Inflammatory macrophage treated with lipopolysaccharide for 1 hour (primary cell): ENCODE measurements at regions not wholly inside any gene's neighbourhood (a gene's known extent, or its start where the extent isn't known, plus 50 kb on each side); places are given as distances from the start of the nearest gene placed in this dataset.

Experiments
- DNase-seq, 2 donors: peaks; one replicate each; pipeline ENCODE4 v3.0.0-alpha.2; 2020 to 2022

DNA sequence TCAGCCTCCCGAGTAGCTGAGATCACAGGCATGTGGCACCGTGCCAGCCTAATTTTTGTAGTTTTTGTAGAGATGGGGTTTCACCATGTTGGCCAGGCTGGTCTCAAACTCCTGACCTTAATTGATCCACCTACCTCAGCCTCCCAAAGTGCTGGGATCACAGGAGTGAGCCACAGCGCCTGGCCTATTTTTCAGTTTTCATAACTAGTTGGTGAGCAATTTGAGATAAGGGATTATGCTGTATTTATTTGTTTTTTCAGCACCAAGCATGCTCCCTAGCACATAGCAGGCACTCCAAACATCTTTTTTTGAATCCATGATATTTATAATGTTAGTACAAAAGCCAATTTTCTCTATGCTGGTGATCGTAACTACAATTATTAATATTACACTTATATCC, 541.2 kb downstream of the SNAPC1 start:
- DNase-seq = no peak

DNA sequence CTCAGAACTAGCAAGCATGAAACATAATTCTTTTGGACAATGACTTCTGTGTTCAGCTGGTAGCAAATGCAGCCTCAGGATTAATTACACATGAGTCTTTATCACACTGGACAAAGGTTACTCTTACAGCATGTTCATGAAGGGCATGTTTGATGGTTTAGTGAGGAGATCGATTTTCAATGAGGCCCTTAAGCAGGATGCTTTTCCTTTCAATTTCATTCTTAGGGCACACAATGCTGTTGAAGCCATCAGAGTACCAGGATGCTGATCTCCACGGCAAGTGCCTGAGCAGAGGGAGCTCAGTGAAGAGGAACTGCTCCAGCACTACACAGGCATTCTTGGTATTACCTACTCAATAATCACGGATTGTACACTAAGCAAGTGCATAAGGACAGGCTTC, 542.0 kb downstream of the SNAPC1 start:
- DNase-seq = no peak

DNA sequence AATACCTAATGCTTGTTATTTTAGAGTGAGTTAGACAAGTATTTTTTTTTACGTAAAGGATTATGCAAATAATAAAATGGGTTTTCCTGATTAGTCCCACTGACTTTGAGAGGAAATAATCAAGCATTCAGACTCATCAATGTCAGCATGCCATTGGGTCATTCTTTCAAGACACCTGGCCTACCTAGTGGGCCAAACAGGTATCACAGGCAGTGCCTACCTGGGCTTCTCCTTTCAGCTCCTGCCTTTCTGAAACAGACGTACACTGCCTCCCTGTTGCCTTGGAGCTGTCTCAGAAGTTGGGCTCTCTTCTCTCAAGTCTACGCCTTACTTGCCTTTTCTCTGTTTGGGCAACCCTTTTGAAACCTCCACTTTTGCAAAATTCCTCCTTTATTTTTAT, 545.6 kb downstream of the SNAPC1 start:
- no peak for DNase-seq

DNA sequence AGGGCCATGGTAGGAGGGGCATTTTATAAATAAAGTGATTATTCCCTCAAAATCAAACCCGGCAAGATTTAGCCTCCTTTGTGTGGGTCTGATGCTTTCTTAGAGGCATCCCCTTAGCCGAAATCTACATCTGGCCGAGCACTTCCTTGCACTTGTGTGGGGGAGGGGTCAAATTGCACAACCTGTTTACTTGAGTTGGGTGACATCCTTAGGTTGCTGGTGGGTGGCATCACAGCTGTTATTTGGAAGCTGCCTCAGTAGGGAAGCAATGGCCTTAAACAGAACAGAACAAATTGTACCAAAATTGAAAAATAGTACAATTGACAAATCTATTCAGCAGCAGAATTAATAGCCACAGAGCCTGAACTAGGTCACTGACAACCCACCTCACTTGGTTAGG, 546.1 kb downstream of the SNAPC1 start:
- no peak for DNase-seq

DNA sequence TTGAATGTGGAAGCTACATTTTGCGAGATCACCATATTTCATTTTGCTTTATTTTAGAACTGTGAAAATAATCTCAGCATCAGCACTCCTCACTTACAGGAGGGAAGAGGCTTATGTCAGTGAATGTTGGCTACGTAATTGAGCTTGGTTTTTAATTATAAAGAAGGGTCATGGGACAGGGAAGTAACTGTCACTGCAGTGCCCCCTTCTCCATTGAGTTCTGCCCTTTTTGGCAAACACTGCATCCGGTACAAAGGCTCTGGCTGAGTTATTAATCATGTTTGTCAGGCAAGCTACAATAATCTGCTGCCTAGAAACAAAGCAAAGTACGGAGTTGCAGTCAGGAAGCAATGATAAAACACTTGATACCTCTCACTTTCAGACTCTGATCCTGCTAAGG, 546.7 kb downstream of the SNAPC1 start:
- no peak for DNase-seq

DNA sequence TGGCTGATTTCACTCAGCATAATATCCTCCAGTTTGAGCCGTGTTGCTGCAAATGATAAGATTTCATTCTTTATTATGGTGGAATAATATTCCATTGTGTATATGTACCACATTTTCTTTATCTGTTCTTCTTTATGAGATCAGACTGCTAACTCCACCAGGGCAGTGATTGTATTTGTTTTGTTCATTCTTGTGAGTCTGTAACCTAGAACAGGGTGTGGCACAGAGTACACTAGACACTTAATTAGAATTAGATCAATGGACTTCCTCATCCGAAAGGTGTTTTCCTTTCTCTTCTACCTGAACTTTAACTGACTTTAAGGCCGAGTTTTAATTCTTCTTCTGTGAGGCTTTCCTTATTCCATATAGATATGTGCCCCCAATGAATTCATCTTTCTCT, 551.0 kb downstream of the SNAPC1 start:
- DNase-seq = no peak

DNA sequence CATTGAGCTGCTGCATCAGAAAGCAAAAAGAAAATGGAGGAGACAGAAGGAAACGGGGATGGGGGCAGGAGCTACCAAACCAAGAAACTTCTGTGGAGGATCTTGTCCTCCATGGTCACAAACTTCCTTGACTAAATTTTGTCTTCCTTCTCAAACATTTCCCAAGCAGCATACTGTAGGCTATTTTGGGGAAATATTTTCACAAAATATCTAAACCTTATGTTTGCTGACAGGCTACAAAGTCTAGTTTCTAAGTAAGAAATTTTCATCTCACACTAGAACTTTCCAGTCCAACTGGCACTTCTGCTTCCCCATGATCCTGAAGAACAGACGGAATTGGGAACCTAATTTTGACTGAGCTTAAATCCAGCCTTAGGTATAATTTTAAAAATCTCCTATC, 552.0 kb downstream of the SNAPC1 start:
- DNase-seq = no peak

DNA sequence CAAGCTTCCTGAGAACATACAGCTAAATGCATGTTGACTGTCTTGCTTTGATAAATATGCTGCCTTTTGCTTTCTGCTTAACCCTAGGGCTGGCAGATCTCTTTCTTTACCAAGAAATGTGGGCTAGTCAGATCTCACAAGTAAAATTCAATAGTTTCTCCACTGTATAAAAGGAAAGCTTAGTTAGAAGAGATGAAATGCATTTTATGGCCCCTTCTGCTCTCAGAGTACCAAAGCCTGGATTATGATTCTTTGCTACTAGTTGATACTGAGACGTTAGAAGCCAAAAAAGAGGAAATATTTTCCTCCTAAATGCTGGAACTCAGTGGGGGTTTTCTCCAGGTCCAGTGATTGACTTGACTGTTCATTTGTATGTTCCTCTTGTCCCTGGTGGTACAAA, 552.7 kb downstream of the SNAPC1 start:
- DNase-seq = no peak

DNA sequence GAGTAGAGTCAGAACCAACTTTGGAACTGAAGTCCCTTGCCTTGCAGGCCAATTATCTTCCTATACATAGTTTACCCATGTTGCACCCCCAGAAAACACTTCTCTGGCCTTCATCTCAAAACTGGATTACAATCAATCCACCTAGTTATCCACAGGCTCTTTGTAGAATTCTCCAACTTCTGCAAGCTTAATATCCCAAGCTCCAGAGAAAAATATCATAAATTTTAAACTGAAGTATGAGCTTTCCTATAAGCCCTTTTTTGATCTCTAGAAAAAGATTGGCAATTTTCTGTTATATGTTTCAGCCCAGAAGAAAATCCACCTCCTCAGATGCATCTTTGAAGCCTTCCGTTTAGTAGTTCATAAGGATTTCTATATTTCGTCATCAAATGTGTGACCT, 553.4 kb downstream of the SNAPC1 start:
- DNase-seq = no peak

DNA sequence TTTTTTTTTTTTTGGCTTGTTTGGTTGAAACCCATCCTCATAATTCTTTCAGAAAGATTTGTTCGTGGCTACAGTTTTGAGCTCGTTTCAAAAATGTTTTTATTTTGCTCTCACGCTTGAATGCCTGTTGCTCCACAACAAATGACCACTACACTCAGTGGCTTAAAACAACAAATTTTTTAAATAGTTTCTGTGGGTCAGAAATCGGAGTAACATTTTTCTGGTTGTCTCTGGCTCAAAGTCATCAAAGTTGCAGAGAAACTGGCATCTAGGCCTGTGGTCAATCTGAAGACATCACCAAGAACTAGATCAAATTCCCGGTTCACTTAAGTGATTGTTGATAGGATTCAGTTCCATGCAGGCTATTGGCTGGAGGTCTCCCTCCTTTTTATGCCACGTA, 560.0 kb downstream of the SNAPC1 start:
- DNase-seq = no peak

DNA sequence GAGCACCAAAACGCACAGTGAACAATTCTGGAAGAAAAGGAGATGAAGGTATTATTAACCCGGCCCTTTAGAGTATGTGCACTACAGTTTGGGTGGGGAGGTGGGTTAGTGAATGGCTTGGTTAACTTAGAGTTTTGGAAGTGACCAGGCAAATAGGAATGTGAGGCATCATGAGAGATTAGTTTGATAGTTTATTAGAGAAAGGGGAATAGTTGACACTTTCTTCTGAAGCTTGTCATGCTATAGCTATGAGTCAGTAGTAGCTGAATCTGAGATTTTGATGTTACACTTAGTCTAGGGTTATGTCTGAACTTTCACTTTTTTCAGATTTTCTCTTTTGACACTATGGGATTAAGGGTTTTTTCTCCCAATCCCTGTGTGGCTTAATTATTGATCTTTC, 567.2 kb downstream of the SNAPC1 start:
- DNase-seq = no peak

DNA sequence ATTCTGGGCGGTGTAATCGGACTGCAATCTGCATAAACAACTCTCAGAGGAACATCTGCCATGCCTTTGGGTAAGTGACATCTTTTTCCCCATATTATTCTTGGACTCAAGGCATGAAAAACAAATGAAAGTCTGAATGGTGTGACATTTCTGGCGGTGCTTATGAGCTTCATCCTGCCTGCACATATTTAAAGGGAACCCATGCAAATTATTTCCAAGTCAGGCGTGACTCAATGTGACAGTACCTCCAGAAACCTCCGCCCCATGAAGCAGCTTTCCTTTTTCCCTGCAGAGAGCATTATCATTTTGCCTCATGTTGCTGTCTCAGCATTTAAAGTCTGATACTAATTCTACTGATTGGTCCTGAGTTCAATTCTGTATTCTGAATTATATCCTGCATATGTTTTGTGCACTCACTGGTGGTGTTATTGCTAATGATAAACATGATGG, 585.4 kb downstream of the SNAPC1 start:
- DNase-seq = no peak

DNA sequence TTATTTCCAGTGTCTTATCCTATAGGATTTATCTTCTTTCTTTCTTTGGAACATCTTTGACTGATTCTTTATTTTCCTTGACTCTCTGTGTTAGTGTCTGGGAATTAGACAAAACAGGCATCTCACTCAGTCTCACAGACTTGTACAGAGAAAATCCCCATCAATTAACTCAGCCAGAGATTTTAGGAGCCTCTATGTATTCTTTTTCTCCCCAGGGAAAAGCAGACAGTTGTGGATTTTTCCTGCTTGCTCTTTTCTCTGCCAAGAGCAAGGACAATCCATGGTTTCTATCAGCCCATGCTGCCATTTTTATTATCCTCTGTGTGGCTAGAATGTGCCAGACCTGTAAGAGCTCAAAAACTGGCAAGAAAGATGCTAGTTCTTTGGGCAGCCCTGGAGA, 595.1 kb downstream of the SNAPC1 start:
- no peak for DNase-seq

DNA sequence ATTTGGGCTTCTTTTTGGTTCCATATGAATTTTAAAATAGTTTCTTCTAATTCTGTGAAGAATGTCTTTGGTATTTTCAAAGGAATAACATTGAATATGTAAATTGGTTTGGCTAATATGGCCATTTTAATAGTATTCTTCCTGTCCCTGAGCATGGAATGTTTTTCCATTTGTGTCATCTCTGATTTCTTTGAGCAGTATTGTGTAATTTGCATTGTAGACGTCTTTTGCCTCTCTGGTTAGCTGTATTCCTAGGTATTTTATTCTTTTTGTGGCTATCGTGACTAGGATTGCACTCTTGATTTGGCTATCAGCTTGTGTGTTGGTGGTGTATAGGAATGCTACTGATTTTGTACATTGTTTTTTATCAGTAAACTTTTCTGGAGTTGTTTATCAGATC, 601.9 kb downstream of the SNAPC1 start:
- no peak for DNase-seq

DNA sequence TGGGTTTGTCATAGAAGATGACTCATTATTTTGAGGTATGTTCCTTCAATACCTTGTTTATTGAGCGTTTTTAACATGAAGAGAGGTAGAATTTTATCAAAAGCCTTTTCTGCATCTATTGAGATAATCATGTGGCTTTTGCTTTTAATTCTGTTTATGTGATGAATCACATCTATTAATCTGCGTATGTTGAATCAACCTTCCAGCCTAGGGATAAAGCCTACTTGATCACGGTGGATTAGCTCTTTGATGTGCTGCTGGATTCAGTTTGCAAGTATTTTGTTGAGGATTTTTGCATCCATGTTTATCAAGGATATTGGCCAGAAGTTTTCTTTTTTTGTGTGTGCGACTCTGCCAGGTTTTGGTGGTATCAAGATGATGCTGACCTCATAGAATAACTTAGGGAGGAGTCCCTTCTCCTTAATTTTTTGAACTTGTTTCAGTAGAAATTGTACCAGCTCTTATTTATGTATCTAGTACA, 602.6 kb downstream of the SNAPC1 start:
- no peak for DNase-seq

DNA sequence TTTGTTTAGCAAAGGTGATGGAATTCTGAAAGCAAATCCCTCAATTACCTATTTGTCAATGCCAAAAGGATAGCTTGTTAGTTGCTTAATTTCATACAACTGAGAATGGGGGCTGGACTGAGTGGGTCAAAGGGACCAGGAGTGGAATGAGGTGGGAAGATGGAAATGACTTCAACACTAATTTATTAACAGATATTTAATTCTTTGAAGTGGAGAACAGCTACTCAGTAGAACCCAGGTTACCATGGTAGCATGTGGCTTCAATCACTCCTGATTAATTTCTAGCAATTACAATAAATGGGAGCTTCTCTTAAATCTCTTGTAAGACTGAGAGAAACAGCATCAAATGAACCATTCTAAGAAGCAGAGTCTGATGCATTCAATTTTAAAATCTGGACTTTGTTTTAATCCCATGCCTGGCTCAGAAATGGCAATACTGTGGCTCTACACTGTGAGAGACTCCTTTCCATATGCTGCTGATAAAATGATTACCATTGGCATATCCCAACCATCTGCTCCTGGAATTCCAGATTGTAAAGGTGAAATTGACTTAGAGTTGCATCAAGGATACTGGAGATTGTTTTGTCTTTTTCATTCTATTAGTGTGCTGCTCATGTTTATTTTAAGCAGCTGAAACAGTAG, 607.8 kb downstream of the SNAPC1 start:
- no peak for DNase-seq

DNA sequence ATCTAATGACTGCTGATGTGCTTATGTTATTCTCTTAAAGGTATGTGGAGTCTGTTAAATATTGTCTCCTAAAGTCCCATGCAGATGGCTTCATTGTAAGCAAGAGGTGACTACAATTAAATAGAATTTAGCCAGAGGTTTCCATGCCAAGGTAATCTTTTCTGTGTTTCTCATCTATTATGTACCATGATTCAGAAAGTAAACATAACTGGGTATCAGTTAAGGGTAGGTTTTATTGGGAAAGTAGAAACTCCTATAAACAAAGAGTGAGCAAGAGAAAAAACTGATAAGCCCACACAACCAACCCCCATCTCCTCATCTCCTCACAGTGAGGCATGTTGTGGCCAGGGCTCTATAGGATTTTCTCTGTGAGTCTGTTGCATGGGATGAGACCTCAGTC, 611.7 kb downstream of the SNAPC1 start:
- DNase-seq = no peak

DNA sequence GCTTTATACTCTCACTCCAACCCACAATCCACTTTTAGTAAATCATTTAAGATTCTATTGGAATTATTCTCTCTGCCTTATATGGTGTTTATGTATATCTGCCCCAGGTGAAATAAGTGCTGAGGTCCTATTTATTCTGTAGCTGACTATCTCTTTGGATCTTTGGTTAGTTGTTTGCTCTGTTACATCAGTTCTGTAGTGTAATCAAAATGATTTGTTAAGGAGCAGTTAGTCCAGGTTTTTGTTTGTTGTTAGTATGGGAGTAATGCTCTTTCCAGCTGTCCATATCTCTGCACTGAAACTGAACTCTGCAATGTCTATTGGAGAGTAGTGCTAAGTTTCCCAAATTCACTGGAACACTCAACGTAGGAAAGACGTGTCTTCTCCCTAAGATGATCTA, 615.8 kb downstream of the SNAPC1 start:
- no peak for DNase-seq

DNA sequence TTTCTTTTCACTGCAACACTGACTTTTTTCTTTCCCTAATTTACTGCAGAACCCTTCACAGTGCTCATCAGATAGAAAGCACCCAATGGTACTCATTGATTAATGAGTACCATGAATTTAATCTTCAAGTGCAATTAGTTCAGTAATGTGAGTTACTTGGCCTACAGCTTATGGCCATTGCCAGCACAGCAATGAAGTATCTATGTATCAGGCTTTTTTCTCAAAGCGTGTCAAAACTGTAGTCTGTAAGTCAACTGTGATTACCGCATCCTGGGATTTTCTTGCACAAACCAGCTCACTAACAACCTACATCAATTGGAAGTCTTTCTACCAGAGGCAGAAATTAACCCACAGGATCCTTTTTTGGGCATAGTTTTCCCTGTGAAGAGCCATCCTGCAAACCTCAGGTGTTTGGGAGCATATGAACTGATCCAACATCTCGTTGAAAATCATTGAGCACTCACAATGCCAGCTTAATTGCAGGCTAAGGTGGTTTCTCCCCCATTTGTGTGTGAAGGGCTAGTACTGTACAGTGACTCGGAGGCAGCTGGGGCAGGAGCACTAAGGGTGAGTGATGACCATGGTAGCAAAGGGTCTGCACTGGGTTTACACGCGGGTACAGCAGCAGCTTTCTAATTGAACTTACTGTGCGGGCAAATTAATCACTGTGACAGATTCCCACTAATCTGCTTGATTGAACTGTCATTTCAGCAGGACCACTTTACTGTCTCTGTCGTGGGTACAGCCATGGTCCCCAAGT, 619.3 kb downstream of the SNAPC1 start:
- DNase-seq = no peak

DNA sequence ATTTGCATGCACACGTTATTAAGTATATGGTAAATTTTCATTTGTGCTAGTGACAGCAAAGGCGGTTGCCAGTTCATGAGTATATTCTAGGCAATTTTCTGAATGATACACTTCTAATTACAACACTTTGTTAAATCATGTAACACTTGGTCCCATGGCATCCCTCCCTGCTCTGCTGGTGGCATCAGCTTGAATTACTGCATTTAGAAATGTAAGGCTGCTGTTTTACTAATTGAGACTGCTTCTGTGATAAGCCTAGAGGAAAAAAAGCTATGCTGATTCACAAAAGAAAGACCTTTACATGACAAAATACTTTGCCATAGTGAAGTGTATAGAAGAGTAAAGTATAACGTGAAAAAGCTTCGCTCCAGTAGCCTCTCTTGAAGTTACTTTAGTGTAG, 636.1 kb downstream of the KCNH5 start:
- no peak for DNase-seq

DNA sequence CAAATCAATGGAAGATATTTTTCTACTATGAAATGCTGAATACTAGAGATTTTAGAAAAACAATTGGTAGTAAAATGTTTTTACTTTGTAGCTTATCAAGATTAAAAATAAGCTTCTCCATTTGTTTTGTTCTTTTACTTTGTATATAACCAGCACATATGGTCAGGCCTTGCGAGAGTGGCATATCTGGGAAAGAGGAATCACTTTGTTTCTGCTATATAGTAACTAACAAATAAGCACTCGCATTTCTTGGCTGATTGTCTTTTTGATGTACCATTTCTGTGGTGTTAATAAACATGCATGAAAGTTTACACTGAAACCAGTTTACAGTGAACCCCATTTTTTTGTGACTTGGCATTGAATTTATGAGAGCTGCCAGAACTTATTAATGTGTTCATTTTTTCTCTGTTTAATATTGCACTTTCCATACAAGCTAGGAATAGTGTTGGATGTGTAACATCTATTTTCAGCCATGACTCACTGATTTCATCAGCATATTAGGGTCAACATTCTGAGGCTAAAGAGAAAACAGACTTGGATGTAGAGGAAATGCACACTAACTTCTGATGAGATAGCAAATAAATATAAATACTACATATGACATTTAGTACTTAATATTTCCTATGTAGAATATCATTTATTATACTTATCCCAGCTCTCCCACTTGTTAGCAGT, 635.5 kb downstream of the KCNH5 start:
- no peak for DNase-seq

DNA sequence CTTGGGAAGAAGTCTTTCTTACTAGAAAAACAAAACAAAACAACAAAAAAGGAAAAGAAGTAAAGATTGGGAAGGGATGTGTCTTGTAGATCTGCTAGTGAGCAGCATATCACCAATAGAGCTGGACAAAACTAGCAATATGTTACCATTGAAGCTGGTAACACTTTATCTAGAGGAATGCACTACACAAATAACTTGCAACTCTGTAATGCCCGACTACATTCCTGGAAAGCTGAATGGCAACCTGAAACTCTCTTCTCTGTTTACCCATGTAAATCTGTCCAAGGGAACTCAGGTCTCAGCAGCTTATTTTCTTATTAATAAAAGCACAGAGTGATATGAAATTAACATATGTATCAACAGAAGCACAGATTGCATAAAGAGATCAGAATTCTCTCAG, 624.4 kb downstream of the KCNH5 start:
- no peak for DNase-seq

DNA sequence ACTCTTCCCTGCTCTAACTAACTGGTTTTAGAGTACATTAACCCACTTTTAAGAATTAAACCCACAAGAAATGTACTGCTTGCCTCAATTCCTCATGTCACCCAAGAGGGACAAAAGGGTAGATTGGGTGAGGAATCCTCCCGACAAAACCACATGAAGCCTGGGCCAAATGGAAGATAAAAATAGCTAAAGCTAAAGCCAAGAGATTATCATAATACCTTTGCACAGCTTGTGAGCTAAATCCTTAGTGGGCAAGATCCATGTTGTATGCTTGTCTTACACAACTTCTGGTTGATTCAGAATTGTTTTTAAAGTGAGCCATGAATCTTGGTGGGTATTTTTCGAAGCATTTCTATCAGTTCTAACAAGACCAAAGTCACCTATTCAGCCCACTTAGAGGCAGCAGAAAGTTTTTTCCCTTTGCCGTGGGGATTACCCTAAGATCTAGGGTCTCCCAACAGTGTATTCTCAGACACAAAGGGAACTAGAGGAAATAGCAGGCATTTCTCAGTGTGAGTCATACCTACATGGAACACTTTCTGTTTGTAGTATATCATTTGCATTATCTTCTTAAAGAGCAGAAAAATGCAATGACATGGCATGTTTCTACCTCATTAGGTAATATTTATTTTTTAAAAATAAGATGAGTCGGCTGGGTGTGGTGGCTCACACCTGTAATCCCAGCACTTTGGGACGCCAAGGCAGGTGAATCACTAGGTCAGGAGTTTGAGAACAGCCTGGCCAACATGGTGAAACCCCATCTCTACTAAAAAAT, 616.6 kb downstream of the KCNH5 start:
- no peak for DNase-seq
